A673 (cell line): ENCODE measurements at regions not wholly inside any gene's neighbourhood (a gene's known extent, or its start where the extent isn't known, plus 50 kb on each side); places are given as distances from the start of the nearest gene placed in this dataset.

ENCODE experiments used
- BruUV-seq: library from RNA; stranded (reverse); fragments of 400-500 nt; replicated peaks from 2 replicates; lab custom pipeline; 2021; lab: Mats Ljungman, UMichigan
- CTCF ChIA-PET: fragments of 300-600 bp; sonication (Branson Sonifier 250); formaldehyde crosslinking; loops from one replicate; lab custom pipeline; 2022; ENCODE audit warnings: antibody characterized with exemption; lab: Charles Lee
- POLR2A ChIA-PET: fragments of 300-600 bp; sonication (Branson Sonifier 250); formaldehyde crosslinking; loops from one replicate; lab custom pipeline; 2022; ENCODE audit warnings: antibody characterized with exemption; ENCODE audit not compliant: low non-redundant PET; lab: Charles Lee
- DNase-seq: peaks from one replicate; pipeline ENCODE4 v3.0.0-alpha.2; 2015; ENCODE audit warnings: low spot score
- H3K27ac ChIP-seq: fragments of 200-600 bp; sonication (generic); 2 replicates; pipeline ENCODE4 v1.5.1; 2016; ENCODE audit warnings: mixed run types, low read depth, mild to moderate bottlenecking, mixed read lengths, antibody characterized with exemption, low read length; ENCODE audit not compliant: poor library complexity, severe bottlenecking
- H3K27me3 ChIP-seq: fragments of 200-600 bp; sonication (generic); replicated peaks from 2 replicates; pipeline ENCODE4 v1.6.1; 2017; ENCODE audit warnings: mixed run types, low read depth, mild to moderate bottlenecking, mixed read lengths, antibody characterized with exemption, low read length; ENCODE audit not compliant: insufficient read depth, poor library complexity
- H3K36me3 ChIP-seq: fragments of 200-600 bp; sonication (generic); 2 replicates; pipeline ENCODE4 v1.6.1; 2016; ENCODE audit warnings: mixed run types, mild to moderate bottlenecking, mixed read lengths, antibody characterized with exemption, low read length; ENCODE audit not compliant: insufficient read depth, poor library complexity, severe bottlenecking
- H3K4me1 ChIP-seq: fragments of 200-600 bp; sonication (generic); 2 replicates; pipeline ENCODE4 v1.6.1; 2017; ENCODE audit warnings: mixed run types, mild to moderate bottlenecking, mixed read lengths, antibody characterized with exemption, low read length; ENCODE audit not compliant: insufficient read depth, poor library complexity, severe bottlenecking
- H3K4me3 ChIP-seq: fragments of 200-600 bp; sonication (generic); 2 replicates; pipeline ENCODE4 v1.5.1; 2016; ENCODE audit warnings: low read depth, mixed run types, mild to moderate bottlenecking, mixed read lengths, low read length; ENCODE audit not compliant: poor library complexity, severe bottlenecking
- H3K9me3 ChIP-seq: fragments of 200-600 bp; sonication (generic); 2 replicates; pipeline ENCODE4 v1.6.1; 2016; ENCODE audit warnings: mixed run types, low read depth, mild to moderate bottlenecking, mixed read lengths, antibody characterized with exemption, low read length; ENCODE audit not compliant: poor library complexity, severe bottlenecking
- EZH2 ChIP-seq: fragments of 200-600 bp; sonication (generic); IDR thresholded peaks from 2 replicates; pipeline ENCODE4 v1.6.1; 2017; ENCODE audit warnings: borderline replicate concordance, low read depth, mild to moderate bottlenecking, mixed read lengths, antibody characterized with exemption, low read length; ENCODE audit not compliant: poor library complexity, severe bottlenecking
- intact Hi-C: fragments of 100-400 bp; cut with micrococcal nuclease; formaldehyde crosslinking; loops from one replicate; pipeline ENCODE4 v1.10.0; 2022; ENCODE audit not compliant: unreplicated experiment
- TF ChIP-seq, protein P1 (sequence below): fragments of 300-800, 200-600 bp; sonication (generic); conservative IDR thresholded peaks from 2 replicates; pipeline ENCODE4 v1.5.1; 2017; ENCODE audit warnings: low read depth, mild to moderate bottlenecking, antibody characterized with exemption, low read length, moderate library complexity, mixed read lengths

- H3K27ac ChIP-seq = no peak overlapping the region
- intact Hi-C loops = no loop called here
- H3K4me1 ChIP-seq = no peaks in the 10 kb centered on the region
- POLR2A ChIA-PET = no interaction called here
- no peak for TF ChIP-seq EZH2
- TF ChIP-seq, protein P1, sequence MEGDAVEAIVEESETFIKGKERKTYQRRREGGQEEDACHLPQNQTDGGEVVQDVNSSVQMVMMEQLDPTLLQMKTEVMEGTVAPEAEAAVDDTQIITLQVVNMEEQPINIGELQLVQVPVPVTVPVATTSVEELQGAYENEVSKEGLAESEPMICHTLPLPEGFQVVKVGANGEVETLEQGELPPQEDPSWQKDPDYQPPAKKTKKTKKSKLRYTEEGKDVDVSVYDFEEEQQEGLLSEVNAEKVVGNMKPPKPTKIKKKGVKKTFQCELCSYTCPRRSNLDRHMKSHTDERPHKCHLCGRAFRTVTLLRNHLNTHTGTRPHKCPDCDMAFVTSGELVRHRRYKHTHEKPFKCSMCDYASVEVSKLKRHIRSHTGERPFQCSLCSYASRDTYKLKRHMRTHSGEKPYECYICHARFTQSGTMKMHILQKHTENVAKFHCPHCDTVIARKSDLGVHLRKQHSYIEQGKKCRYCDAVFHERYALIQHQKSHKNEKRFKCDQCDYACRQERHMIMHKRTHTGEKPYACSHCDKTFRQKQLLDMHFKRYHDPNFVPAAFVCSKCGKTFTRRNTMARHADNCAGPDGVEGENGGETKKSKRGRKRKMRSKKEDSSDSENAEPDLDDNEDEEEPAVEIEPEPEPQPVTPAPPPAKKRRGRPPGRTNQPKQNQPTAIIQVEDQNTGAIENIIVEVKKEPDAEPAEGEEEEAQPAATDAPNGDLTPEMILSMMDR = no peak
- H3K9me3 ChIP-seq = no peaks in the 10 kb centered on the region
- no peak overlapping the region for H3K4me3 ChIP-seq
- DNase-seq = no peak
- CTCF ChIA-PET = interaction anchor here (0.6 kb wide), 1 partner anchor 29 kb away, joined by 13 read pairs; no protein-coding TSS in a partner anchor
- H3K36me3 ChIP-seq = no peaks in the 10 kb centered on the region
- BruUV-seq = no TSS peak
- peaks cover 59% of the 10 kb centered on the region for H3K27me3 ChIP-seq
These were observed 398.0 kb downstream of the CDH2 start for GRCh38 chr18:27778925-27779324.

DNA sequence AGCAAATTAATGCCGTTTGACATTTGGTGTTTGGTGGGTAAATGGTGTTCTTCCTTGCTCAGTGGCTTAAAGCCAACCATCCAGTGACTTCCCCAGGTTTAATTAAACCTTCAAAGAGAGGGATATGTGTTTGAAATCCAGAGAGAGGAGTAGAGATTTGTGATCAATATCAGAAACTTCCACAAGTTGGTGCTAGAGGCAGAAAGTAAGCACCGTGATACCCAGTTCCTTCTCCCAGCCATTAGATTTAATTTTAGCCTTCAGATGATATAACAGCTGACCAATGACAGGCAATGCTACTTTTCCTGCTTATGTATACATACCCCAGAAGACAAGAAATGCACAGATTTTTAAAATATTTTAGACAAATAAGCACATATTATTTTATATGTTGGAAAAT is 398.5 kb downstream of the CDH2 start:
- no peak for DNase-seq
- intact Hi-C loops = no loop called here
- ChIA-PET POLR2A (no interaction called here), CTCF (no interaction called here)
- TF ChIP-seq, protein P1 = peak; percentile 29; the same call in 1 of the 2 replicates
- no peak for TF ChIP-seq EZH2
- Histone ChIP-seq H3K27ac (no peak overlapping the region), H3K4me1 (no peaks in the 10 kb centered on the region), H3K27me3 (peaks cover 61% of the 10 kb centered on the region), H3K9me3 (no peaks in the 10 kb centered on the region), H3K4me3 (no peak overlapping the region), H3K36me3 (no peaks in the 10 kb centered on the region)
- BruUV-seq = no TSS peak

DNA sequence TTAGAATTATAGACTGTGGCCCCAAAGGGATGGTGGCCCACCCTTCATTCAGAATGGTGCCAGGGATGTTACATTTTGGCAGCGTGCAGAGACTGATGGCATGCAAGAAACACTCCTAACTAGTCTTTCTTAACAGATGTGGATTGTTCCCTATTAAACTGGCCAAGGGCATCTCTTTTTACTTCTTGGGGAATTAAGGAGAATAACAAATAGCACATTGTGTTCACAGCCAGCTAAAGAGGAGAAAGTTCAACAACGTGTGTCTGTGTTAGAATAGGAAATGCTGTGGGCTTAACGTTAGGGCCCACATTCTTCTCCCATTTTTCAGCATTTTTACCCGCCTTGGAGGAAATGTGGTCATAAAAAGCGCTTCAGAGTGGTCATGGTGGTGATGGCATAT is 404.8 kb downstream of the CDH2 start:
- intact Hi-C loops = no loop called here
- BruUV-seq = no TSS peak
- Histone ChIP-seq H3K36me3 (no peaks in the 10 kb centered on the region), H3K27ac (no peak overlapping the region), H3K4me1 (no peaks in the 10 kb centered on the region), H3K4me3 (no peak overlapping the region), H3K27me3 (peaks cover 95% of the 10 kb centered on the region), H3K9me3 (no peaks in the 10 kb centered on the region)
- DNase-seq = no peak
- CTCF ChIA-PET = no interaction called here
- TF ChIP-seq, protein P1 = no peak
- no peak for TF ChIP-seq EZH2
- POLR2A ChIA-PET = no interaction called here
